DOHH2 (cell line): ENCODE measurements at regions not wholly inside any gene's neighbourhood (a gene's known extent, or its start where the extent isn't known, plus 50 kb on each side); places are given as distances from the start of the nearest gene placed in this dataset.

Experiments
- EZH2phosphoT487 ChIP-seq: fragments of 200-600 bp; sonication (generic); IDR thresholded peaks from 2 replicates; pipeline ENCODE4 v1.6.1; 2017; ENCODE audit warnings: borderline replicate concordance, mild to moderate bottlenecking, antibody characterized with exemption, low read length, moderate library complexity, mixed read lengths
- TF ChIP-seq, protein P1 (sequence below): fragments of 200-600 bp; sonication (generic); IDR thresholded peaks from one replicate; pipeline ENCODE4 v1.5.1; 2014; ENCODE audit warnings: antibody characterized with exemption, mild to moderate bottlenecking, low read depth, low read length; ENCODE audit not compliant: poor library complexity, severe bottlenecking

DNA sequence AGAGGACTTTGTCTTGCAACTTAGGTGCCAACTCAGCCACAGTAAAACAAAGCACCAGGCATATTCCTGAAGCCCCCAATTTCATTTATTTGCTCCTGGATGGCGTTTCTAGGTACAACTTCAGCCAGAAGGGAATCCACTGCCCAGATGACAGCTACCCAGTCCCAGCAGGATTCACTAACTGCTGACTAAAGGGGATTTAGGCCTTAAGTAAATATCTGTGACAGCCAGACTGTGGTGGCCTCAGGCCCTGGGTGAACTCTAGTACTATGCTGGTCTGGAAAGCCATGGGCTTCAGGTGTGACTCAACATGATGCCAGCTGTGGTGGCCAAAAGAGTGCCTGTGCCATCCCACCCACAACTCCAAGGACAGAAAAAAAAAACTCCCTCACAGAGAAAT lies 396.1 kb upstream of the CCNG1 start:
- TF ChIP-seq, protein P1, sequence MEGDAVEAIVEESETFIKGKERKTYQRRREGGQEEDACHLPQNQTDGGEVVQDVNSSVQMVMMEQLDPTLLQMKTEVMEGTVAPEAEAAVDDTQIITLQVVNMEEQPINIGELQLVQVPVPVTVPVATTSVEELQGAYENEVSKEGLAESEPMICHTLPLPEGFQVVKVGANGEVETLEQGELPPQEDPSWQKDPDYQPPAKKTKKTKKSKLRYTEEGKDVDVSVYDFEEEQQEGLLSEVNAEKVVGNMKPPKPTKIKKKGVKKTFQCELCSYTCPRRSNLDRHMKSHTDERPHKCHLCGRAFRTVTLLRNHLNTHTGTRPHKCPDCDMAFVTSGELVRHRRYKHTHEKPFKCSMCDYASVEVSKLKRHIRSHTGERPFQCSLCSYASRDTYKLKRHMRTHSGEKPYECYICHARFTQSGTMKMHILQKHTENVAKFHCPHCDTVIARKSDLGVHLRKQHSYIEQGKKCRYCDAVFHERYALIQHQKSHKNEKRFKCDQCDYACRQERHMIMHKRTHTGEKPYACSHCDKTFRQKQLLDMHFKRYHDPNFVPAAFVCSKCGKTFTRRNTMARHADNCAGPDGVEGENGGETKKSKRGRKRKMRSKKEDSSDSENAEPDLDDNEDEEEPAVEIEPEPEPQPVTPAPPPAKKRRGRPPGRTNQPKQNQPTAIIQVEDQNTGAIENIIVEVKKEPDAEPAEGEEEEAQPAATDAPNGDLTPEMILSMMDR, result no peak
- no peak for TF ChIP-seq EZH2phosphoT487
